HG02759 (cell line): ENCODE measurements at regions not wholly inside any gene's neighbourhood (a gene's known extent, or its start where the extent isn't known, plus 50 kb on each side); places are given as distances from the start of the nearest gene placed in this dataset.

Experiments used
- ATAC-seq: cut with Tn5 transposase; IDR thresholded peaks from one replicate; pipeline ENCODE4 v1.9.1; 2021; ENCODE audit warnings: mild to moderate bottlenecking, moderate library complexity; ENCODE audit not compliant: unreplicated experiment

DNA sequence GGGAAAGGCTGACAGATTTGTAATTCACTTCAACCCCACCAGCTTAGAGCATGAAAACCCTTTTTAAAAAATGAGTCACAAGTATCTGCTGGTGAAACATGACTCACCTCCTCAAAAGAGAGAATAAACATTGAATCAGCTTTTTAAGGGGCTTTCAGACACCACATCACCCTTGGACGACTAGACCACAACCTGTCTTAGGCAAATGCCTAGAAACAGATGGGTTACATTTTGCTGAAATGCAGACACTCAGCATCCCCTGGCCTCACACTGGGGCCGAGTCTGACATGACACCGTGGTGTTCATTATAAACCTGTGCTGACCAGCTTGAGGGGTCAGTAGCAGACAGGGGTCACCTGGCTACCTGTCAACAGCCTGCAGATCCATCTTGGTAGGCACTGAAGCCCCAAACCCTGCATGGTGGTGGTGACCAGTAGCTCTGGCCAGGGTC lies 175.3 kb upstream of the CST7 start:
- ATAC-seq, result peak; percentile 71

DNA sequence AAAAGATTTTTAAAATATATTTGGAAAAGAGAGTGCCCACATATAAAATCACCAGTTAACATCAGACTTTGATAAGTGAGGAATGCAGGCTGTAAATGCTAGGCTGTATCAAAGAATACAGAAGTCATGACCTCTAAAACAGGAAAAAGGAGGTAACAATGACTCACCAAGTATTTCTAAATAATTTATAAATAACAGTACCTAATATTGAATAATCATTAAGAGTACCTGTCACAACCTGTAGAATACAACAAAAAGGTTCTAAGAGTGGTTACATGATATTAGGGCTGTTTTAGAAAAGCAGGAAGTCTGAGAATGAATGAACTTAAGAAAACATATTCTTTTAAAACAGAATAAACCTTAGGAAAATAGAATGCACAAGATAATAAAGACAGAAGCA lies 173.1 kb upstream of the CST7 start:
- ATAC-seq, result no peak

GRCh38 chr20:24776755-24777271 lies 172.3 kb upstream of the CST7 start:
- ATAC-seq, result no peak

DNA sequence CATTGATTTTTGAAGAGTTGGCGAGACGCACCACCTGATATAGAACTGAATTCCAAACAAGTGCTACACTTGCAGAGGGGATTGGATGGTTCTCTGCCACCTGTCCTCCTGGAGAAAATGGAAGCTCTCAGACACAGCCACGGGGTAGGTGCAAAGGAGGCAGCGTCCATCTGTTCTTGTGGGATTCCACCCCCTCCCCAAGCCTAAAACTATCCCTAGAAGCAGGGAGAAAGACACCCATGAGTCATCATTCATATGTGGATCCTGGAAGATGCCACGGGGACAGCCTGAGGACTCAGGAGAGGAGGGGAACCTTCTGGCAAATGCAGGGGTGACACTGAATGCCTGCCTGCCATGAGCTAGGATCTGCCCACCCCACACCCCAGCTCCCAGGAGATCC lies 171.3 kb upstream of the CST7 start:
- no peak for ATAC-seq

GRCh38 chr20:24778585-24779031 lies 170.5 kb upstream of the CST7 start:
- ATAC-seq, result no peak

GRCh38 chr20:24779131-24779530 lies 169.9 kb upstream of the CST7 start:
- ATAC-seq, result no peak

DNA sequence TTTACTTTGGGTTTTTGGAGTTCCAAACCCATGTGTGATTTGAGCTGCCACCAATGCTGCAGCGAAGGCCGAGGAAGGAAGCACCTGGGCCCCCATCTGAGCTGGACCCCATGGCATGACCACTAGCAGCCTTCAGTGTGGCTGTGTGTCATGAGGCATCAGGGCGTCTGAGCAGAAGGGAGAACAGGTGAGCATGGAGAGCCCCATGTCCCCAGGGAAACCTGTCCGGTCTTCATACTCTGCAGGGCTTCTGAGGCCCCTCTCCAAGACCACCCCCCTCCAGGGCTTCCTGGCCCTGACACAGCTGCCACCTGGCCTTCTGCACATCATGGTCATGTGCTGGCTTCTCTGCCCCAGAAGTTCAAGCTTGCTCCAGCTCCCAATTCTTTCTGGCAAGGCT lies 169.1 kb upstream of the CST7 start:
- ATAC-seq, result no peak

DNA sequence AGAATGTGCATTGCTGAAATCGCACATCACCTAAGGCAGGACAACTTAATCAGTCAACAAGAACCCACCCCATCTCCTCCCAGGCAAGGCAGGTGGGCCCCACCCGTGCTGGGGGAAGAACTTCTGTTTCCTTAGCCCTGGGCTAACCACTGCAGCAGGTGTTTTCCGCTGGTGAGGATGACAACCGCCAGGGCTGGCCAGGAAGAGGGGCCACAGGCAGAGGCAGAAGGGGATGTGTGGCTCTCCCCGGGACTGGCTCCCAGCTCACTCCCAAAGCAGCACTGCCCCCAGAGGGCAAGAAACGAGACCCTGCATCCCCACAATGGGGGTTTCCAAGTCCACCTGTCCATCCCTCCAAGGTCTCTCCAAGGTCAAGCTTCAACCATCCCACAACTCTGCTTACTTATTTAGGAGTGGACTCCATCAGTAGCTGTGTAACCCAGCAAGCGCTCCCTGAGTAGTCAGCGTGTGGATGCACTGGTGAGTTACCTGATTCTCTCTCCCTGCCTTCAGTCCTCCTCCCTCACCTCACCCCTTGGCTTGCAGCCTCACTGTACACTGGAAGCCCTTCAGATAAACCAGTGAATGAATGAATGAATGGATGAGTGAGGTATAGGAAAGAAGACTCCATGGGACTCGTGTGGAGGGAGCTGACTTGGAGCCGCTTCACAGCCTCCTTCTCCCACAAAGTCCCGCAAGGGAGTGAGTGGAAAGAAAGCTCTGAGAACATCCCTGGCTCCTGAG lies 168.2 kb upstream of the CST7 start:
- no peak for ATAC-seq

GRCh38 chr20:24781418-24781980 lies 167.6 kb upstream of the CST7 start:
- peak; percentile 42 for ATAC-seq

DNA sequence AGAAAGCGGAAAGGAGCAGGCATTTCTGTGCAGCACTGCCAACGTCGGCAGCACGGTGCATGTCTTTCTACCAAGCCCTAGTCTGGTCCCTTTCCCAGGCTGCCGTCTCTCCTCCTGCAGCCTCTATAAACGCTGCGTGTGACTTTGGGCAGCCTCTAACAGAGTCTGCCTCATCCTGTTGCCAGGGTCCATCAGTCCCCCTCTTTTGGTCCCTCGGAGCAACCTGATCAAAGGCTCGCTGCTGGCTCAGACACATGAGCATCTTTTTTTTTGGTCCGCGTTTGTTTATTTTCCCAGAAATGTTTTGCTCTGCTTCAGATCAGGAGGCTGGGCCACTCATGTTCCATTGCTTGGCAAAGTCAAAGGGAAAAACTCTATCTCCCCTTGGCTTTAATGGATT lies 166.8 kb upstream of the CST7 start:
- ATAC-seq, result no peak

GRCh38 chr20:24782801-24783630 lies 166.1 kb upstream of the CST7 start:
- ATAC-seq, result no peak

GRCh38 chr20:24783631-24784492 lies 165.2 kb upstream of the CST7 start:
- ATAC-seq, result peak; percentile 48

DNA sequence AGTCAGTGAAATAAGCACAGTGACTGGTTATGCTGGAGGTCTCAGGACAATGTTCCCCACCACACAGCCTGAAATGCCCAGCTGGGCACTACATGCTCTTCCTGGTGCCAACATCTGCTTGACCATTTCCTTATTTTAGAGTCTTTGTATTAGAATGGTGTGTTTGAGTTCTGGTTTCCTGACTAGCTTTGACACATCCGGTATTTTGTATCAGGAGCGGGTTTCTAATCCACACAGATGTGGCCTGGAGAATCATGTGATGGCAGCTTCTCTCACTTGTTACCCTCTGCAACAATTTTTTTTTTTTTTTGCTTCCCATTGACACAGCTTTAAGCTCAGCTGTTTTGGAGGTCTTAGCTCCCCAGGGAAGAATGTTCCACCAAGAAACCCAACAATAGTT lies 164.5 kb upstream of the CST7 start:
- no peak for ATAC-seq

DNA sequence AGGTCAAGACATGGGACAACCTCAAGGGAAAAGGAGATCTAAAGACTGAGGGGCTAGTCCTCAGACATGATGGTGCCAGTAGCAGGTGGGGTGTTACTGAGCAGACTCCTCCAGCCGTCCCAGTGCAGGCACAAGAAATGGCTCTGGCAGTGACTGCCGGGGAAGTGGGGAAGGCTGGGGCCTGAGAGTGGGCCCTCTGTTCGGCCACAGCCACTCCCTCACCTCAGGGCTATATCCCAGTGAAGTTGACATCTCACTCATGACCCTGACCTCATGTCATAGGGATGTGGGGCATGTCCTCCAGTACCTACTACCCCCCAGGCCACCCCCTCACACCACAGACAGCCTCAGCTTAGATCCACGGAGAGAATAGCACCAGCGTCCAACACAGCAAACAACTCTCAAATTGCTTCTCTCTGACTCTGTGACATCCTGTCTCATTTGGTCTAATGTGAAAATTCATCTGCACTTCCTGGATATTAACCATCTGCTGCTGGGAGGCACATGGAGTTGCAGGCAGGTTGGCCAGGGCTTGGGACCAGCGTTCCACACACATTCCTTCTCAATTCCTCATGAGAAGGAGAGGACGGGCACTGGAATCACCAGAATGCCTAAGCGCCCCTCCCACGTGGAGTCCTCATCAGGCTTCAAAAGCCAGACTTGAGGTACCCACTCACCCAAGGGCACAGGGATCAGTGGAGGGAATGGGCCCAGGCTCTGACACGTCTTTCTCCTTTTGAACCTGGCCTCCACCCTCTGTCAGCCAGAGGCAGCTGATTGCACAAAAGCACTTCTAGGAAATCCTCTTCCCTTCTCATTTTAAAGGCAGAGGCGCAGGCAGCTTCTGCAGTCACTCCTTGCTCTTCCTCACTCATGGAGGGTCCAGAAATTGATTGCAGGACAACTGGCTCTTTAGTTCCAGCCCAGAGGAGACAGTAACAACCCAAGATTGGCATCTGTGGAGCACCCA lies 163.6 kb upstream of the CST7 start:
- no peak for ATAC-seq

GRCh38 chr20:24786111-24786495 lies 163.0 kb upstream of the CST7 start:
- no peak for ATAC-seq

GRCh38 chr20:24786646-24787045 lies 162.4 kb upstream of the CST7 start:
- no peak for ATAC-seq

DNA sequence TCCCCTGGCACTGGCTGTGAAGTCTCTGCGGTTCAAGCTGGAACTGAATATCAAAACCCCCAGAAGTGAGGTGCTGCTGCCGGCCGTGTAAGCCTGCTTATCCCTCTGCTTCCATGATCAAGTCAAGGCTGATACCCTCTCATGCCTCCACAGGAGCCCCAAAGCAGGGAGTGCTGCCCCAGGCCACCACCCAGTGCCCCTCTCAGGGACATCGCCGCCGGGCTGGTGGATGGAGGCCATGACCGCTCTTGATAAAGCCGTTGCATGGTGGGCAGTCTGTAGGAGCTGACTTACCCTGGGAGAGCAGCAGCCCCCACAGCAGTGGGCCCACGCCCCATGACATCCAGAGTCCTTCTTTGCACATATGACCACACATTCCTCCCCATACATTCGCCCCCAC lies 162.0 kb upstream of the CST7 start:
- ATAC-seq, result no peak

DNA sequence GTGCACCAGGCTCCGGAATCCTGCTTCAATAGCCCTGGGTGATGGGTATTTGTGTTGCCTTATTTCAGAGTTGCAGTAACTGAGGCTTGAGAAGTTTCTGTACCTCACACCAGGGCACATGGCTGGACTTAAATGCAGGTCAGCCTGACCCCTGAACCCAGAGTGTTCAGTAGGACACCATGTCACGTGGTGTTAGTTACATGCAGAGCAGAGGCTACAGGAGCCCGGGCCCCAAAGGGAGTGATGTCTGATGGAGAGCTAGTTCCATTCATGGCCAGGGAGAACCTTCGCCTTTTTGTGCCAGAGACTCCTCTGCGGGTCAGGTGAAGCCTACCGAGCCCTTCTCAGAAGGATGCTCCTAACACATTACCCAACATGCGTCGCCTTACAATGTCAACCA lies 161.4 kb upstream of the CST7 start:
- ATAC-seq, result no peak

GRCh38 chr20:24789877-24790276 lies 159.2 kb upstream of the CST7 start:
- ATAC-seq, result no peak
